Naive thymus-derived CD4-positive, alpha-beta T cell (primary cell): ENCODE measurements at regions not wholly inside any gene's neighbourhood (a gene's known extent, or its start where the extent isn't known, plus 50 kb on each side); places are given as distances from the start of the nearest gene placed in this dataset.

ENCODE experiments used
- ATAC-seq: fragments of 150-1000 bp; cut with Tn5 transposase; 2 replicates; pipeline ENCODE4 v1.10.0; 2021; ENCODE audit warnings: mild to moderate bottlenecking, moderate library complexity
- CTCF ChIA-PET: fragments of 350-600 bp; sonication (Branson Sonifier 250); formaldehyde crosslinking; loops from one replicate; lab custom pipeline; 2021; ENCODE audit warnings: antibody characterized with exemption; lab: Charles Lee
- POLR2A ChIA-PET: fragments of 350-600 bp; sonication (Branson Sonifier 250); formaldehyde crosslinking; loops from one replicate; lab custom pipeline; 2021; ENCODE audit warnings: antibody characterized with exemption, inconsistent platforms; lab: Charles Lee
- DNase-seq, 9 donors: peaks; one replicate each; pipeline versions ENCODE4 v3.0.0 to v3.0.0-alpha.2; 2020 to 2022; ENCODE audit warnings: mixed read lengths in 1 of 9
- H3K27ac ChIP-seq: one replicate; pipeline ENCODE4 v1.7.0; 2013; ENCODE audit warnings: mild to moderate bottlenecking, low read depth, low read length, moderate library complexity
- H3K27me3 ChIP-seq, 2 donors: one replicate each; pipeline ENCODE4 v1.7.0; 2013; ENCODE audit warnings: low read length in 2 of 2, mild to moderate bottlenecking in 2 of 2, moderate library complexity in 2 of 2; ENCODE audit not compliant: control insufficient read depth in 2 of 2, insufficient read depth in 2 of 2
- H3K36me3 ChIP-seq, 3 experiments: 1 replicate in 2 of 3; 2 replicates in 1 of 3; pipeline ENCODE4 v1.7.0; 2013; ENCODE audit warnings: low read length in 3 of 3, mild to moderate bottlenecking in 3 of 3, moderate library complexity in 1 of 3; ENCODE audit not compliant: insufficient read depth in 3 of 3, control insufficient read depth in 2 of 3
- H3K4me1 ChIP-seq, 2 donors: one replicate each; pipeline ENCODE4 v1.7.0; 2013; ENCODE audit warnings: low read length in 2 of 2, mild to moderate bottlenecking in 2 of 2, moderate library complexity in 1 of 2; ENCODE audit not compliant: control insufficient read depth in 2 of 2, insufficient read depth in 2 of 2
- H3K4me3 ChIP-seq: 2 replicates; pipeline ENCODE4 v1.7.0; 2013; ENCODE audit warnings: mild to moderate bottlenecking, low read length
- H3K9me3 ChIP-seq, 3 experiments: 1 replicate in 2 of 3; 2 replicates in 1 of 3; pipeline ENCODE4 v1.7.0; 2013; ENCODE audit warnings: low read length in 3 of 3; ENCODE audit not compliant: control insufficient read depth in 2 of 3
- H3K27ac Mint-ChIP-seq, 9 donors: one replicate each; pipeline ENCODE4 v1.8.0; 2020 to 2022; ENCODE audit warnings: mixed read lengths in 9 of 9, mild to moderate bottlenecking in 8 of 9, moderate library complexity in 5 of 9, inconsistent platforms in 2 of 9
- H3K27me3 Mint-ChIP-seq, 5 donors: one replicate each; pipeline ENCODE4 v1.8.0; 2021 to 2022; ENCODE audit warnings: mixed read lengths in 5 of 5, mild to moderate bottlenecking in 1 of 5
- H3K36me3 Mint-ChIP-seq, 5 donors: one replicate each; pipeline ENCODE4 v1.8.0; 2020 to 2022; ENCODE audit warnings: mixed read lengths in 5 of 5, mild to moderate bottlenecking in 3 of 5, inconsistent platforms in 1 of 5
- H3K4me1 Mint-ChIP-seq, 7 donors: one replicate each; pipeline ENCODE4 v1.8.0; 2020 to 2022; ENCODE audit warnings: mixed read lengths in 7 of 7, mild to moderate bottlenecking in 3 of 7, inconsistent platforms in 1 of 7
- H3K4me3 Mint-ChIP-seq, 10 donors: one replicate each; pipeline ENCODE4 v1.8.0; 2020 to 2022; ENCODE audit warnings: mild to moderate bottlenecking in 10 of 10, mixed read lengths in 10 of 10, moderate library complexity in 6 of 10, inconsistent platforms in 2 of 10
- H3K9me3 Mint-ChIP-seq, 11 donors: one replicate each; pipeline ENCODE4 v1.8.0; 2020 to 2022; ENCODE audit warnings: mixed read lengths in 11 of 11, mild to moderate bottlenecking in 4 of 11, inconsistent platforms in 1 of 11, moderate library complexity in 1 of 11
- intact Hi-C, 2 donors: fragments of 100-400 bp; cut with micrococcal nuclease; formaldehyde crosslinking; loops; one replicate each; pipeline ENCODE4 v1.15.1; 2023

DNA sequence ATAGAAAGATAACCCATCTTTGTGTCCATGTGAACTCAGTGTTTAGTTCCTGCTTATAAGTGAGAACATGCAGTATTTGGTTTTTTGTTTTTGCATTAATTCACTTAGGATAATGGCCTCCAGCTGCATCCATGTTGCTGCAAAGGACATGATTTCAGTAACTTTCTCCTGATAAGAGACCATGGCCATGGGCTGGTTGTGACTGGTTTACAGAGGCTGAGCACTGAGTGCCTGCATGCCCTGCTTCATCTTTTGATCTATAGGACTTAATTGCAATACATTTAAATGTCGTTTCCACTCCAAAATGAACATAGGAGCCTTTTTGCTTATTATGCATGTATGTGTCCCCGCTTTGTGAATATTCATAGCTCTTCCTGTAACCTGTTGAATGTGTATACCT lies 101.3 kb upstream of the IGFBP3 start:
- H3K4me1 ChIP-seq: no peaks in the 10 kb centered on the region
- no peak overlapping the region for H3K27ac Mint-ChIP-seq
- peaks cover 0 to 20% (median 11%) of the 10 kb centered on the region in 11 donors for H3K9me3 Mint-ChIP-seq
- H3K36me3 Mint-ChIP-seq: peaks cover 0 to 14% (median 0%) of the 10 kb centered on the region in 5 donors
- H3K4me3 ChIP-seq: no peak overlapping the region
- H3K4me1 Mint-ChIP-seq: peaks cover 0 to 1% (median 0%) of the 10 kb centered on the region in 7 donors
- H3K27ac ChIP-seq: no peak overlapping the region
- ChIA-PET CTCF (no interaction called here), POLR2A (no interaction called here)
- H3K27me3 ChIP-seq: no peaks in the 10 kb centered on the region
- ATAC-seq (no peak), DNase-seq (no peak)
- peaks cover 0 to 4% (median 0%) of the 10 kb centered on the region in 5 donors for H3K27me3 Mint-ChIP-seq
- no peaks in the 10 kb centered on the region for H3K9me3 ChIP-seq
- H3K36me3 ChIP-seq: no peaks in the 10 kb centered on the region
- H3K4me3 Mint-ChIP-seq: no peak overlapping the region
- intact Hi-C loops: no loop called here

DNA sequence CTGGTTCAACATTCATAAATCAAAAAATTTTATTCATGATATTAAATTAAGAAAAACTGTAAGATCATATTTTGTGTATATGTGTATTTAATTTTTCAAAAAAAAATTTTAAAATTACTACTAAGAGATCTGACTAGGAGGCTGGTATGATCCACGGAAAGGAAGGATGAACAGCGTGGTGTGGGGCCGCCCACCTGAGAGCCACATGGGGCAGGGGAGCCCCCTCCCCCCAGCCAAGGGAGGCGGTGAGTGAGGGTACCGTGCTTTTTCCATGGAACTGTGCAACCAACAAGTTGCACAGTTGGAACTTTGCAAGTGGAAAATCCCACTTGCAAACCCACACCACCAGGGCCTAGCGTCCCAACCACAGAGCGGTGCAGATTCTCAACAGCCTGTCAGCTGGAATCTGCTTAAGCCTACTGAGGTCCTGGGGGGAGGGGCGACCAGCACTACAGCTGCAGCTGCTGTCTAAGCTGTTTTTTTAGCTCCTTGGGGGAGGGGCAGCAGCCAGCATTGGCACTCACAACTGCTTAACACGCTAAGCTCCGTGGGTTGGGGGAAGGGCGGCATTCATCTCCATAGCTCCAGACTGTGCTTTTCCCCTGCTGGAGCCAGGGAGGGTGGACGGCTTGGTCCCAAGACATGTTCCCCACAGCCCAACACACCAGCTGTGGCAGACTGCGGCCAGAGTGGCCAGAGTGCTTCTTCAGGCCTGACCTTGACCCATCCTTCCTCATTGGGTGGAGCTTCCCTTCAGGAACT lies 94.2 kb upstream of the IGFBP3 start:
- H3K36me3 Mint-ChIP-seq: peaks cover 0 to 18% (median 0%) of the 10 kb centered on the region in 5 donors
- POLR2A ChIA-PET: no interaction called here

DNA sequence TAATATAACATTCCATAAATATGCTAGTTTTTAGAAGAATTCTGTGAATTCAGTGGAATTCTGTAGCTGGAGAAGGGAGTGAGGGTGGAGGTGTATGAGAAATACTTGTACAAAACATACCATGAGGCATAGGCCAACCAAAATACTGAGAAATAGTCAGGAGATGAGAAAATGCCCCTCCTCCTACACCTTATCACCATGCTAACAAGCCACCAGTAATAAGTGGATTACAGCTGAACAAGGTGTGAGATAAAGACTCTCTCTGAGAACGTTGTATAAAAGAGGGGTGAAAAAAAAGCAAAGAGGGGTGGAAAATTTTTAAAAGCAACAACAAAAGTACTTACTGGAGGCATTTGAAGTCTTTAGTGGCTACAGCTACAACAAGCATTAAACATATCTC lies 90.4 kb upstream of the IGFBP3 start:
- Histone ChIP-seq H3K4me3 (no peak overlapping the region), H3K36me3 (no peaks in the 10 kb centered on the region), H3K4me1 (no peaks in the 10 kb centered on the region), H3K9me3 (no peaks in the 10 kb centered on the region), H3K27me3 (no peaks in the 10 kb centered on the region), H3K27ac (no peak overlapping the region)
- Mint-ChIP-seq H3K27ac (no peak overlapping the region), H3K9me3 (peaks cover 0 to 26% (median 4%) of the 10 kb centered on the region in 11 donors), H3K36me3 (peaks cover 0 to 7% (median 0%) of the 10 kb centered on the region in 5 donors), H3K4me3 (no peak overlapping the region), H3K4me1 (no peaks in the 10 kb centered on the region), H3K27me3 (peaks cover 0 to 7% (median 3%) of the 10 kb centered on the region in 5 donors)
- ChIA-PET CTCF (no interaction called here), POLR2A (no interaction called here)
- no peak for ATAC-seq
- no peak for DNase-seq
- intact Hi-C loops: no loop called here

More for the DNA sequence above, 94.2 kb upstream of the IGFBP3 start:
- no peaks in the 10 kb centered on the region for H3K27me3 ChIP-seq
- no peaks in the 10 kb centered on the region for H3K36me3 ChIP-seq
- H3K4me1 ChIP-seq: no peaks in the 10 kb centered on the region
- H3K4me3 ChIP-seq: no peak overlapping the region
- Mint-ChIP-seq H3K9me3 (peaks cover 0 to 40% (median 21%) of the 10 kb centered on the region in 11 donors), H3K4me1 (no peaks in the 10 kb centered on the region), H3K4me3 (no peak overlapping the region), H3K27ac (no peak overlapping the region), H3K27me3 (peaks cover 0 to 3% (median 0%) of the 10 kb centered on the region in 5 donors)
- no peak overlapping the region for H3K27ac ChIP-seq
- ATAC-seq (no peak), DNase-seq (no peak)
- no peaks in the 10 kb centered on the region for H3K9me3 ChIP-seq
- intact Hi-C loops: no loop called here
- CTCF ChIA-PET: no interaction called here

DNA sequence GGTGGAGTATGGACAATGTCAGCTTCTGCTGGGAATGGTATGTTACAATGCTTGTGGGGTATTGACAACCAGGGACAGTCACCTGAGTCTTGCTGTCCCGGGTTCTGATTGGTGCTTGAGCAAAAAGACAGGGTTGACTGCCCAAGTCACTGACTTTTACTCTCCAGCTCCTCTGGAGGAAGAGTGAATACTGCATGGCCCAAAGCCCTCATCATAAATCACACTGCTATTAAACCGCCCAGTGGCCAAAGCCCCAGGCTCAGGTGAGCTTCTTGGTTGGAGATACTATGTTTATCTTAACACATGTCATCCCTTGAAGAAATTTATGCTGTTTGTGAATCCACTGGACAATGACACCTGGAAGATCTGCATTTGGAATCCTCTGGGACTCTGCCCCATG lies 90.0 kb upstream of the IGFBP3 start:
- H3K27ac Mint-ChIP-seq: no peak overlapping the region
- no peaks in the 10 kb centered on the region for H3K36me3 ChIP-seq
- H3K27me3 Mint-ChIP-seq: peaks cover 0 to 7% (median 3%) of the 10 kb centered on the region in 5 donors
- intact Hi-C loops: no loop called here
- H3K9me3 ChIP-seq: no peaks in the 10 kb centered on the region
- no peak for ATAC-seq
- ChIA-PET CTCF (no interaction called here), POLR2A (no interaction called here)
- DNase-seq: no peak
- H3K4me1 Mint-ChIP-seq: no peaks in the 10 kb centered on the region
- no peak overlapping the region for H3K4me3 ChIP-seq
- H3K4me1 ChIP-seq: no peaks in the 10 kb centered on the region
- H3K27me3 ChIP-seq: no peaks in the 10 kb centered on the region
- H3K9me3 Mint-ChIP-seq: peaks cover 0 to 22% (median 4%) of the 10 kb centered on the region in 11 donors
- H3K4me3 Mint-ChIP-seq: no peak overlapping the region
- peaks cover 0 to 4% (median 0%) of the 10 kb centered on the region in 5 donors for H3K36me3 Mint-ChIP-seq
- H3K27ac ChIP-seq: no peak overlapping the region

DNA sequence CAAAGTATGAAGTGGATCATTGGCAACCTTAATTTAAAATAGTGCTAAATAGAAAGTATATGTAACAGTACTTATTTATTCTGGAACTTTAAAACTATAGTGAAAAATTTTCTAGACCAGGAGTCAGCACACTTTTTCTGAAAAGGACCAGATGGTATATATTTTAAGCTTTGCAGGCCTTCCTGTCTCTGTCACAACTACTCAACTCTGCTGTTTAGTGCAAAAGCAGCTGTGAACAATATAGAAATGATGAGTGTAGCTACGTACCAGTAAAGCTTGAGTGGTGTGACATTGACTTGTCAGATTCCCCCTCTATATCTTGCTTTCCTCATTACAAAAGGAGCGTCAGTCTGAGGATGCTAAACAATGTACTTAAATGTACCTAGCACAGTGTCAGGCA lies 88.1 kb upstream of the IGFBP3 start:
- Mint-ChIP-seq H3K27me3 (peaks cover 0 to 7% (median 3%) of the 10 kb centered on the region in 5 donors), H3K4me3 (no peak overlapping the region), H3K27ac (no peak overlapping the region), H3K9me3 (peaks cover 0 to 22% (median 4%) of the 10 kb centered on the region in 11 donors), H3K4me1 (no peaks in the 10 kb centered on the region), H3K36me3 (peaks cover 0 to 7% (median 0%) of the 10 kb centered on the region in 5 donors)
- intact Hi-C loops: no loop called here
- no peak for ATAC-seq
- DNase-seq: no peak
- Histone ChIP-seq H3K9me3 (no peaks in the 10 kb centered on the region), H3K4me3 (no peak overlapping the region), H3K27ac (no peak overlapping the region), H3K4me1 (no peaks in the 10 kb centered on the region), H3K36me3 (no peaks in the 10 kb centered on the region), H3K27me3 (no peaks in the 10 kb centered on the region)
- POLR2A ChIA-PET: no interaction called here
- CTCF ChIA-PET: no interaction called here

DNA sequence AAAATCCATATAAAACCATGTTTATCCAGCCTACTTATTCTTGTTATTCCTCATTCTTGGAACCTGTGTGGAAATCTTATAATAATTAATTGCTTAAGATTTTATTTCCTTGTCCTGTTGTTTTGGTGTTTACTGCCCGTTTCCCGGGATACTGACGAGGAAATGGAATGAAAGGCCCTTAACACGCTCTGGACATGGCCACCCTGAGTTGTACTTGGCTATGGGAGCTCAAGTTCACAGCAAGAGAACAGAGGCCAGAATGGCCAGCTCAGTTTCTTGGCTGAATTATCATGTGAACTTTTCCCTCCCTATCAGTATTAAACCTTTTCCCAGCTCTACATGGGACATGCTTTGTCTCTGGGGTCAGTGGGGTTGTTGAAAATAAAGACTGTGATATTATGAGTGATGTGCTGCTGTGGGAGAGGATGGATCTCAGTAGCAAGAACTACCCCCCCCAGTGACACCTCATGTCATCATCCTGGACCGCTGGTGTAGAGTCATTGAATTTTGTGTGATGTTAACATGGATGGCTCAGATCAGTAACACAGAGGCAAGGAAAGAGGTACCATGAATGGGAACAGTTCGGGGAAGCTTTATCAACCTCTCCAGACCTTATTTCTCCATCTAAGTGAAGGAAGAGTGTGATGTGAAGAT lies 87.0 kb upstream of the IGFBP3 start:
- H3K4me1 ChIP-seq: no peaks in the 10 kb centered on the region
- no peaks in the 10 kb centered on the region for H3K36me3 ChIP-seq
- Mint-ChIP-seq H3K9me3 (peaks cover 2 to 23% (median 9%) of the 10 kb centered on the region in 11 donors), H3K36me3 (peaks cover 0 to 7% (median 0%) of the 10 kb centered on the region in 5 donors), H3K4me1 (peaks cover 0 to 1% (median 0%) of the 10 kb centered on the region in 7 donors), H3K27ac (no peak overlapping the region), H3K4me3 (no peak overlapping the region), H3K27me3 (peaks cover 0 to 7% (median 0%) of the 10 kb centered on the region in 5 donors)
- peaks cover 0 to 6% (median 0%) of the 10 kb centered on the region in 3 experiments for H3K9me3 ChIP-seq
- no peak overlapping the region for H3K27ac ChIP-seq
- ChIA-PET CTCF (no interaction called here), POLR2A (no interaction called here)
- intact Hi-C loops: no loop called here
- ATAC-seq (no peak), DNase-seq (no peak)
- H3K4me3 ChIP-seq: no peak overlapping the region
- no peaks in the 10 kb centered on the region for H3K27me3 ChIP-seq
